ENCODE measurements at regions not wholly inside any gene's neighbourhood (a gene's known extent, or its start where the extent isn't known, plus 50 kb on each side); places are given as distances from the start of the nearest gene placed in this dataset.

DNA sequence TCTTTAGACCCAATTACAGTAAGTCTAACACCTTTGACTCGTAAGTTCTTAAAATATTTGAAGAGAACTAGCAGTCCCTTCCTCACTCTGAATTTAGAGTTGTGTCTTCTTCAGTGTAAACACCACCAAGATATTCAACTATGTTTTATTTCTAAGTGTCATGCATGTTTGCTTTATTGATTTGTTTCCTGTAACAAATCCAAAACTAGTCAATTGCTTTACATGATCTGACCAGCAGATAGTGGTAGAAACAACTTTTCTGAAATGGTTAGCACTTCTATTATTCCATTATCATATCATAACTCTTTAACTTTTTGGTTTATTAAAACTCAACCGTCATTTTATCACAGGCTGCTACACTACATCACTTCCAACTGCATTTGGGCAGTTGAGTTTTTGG lies 90.1 kb downstream of the INHBA start:
- TF ChIP-seq, protein P1, sequence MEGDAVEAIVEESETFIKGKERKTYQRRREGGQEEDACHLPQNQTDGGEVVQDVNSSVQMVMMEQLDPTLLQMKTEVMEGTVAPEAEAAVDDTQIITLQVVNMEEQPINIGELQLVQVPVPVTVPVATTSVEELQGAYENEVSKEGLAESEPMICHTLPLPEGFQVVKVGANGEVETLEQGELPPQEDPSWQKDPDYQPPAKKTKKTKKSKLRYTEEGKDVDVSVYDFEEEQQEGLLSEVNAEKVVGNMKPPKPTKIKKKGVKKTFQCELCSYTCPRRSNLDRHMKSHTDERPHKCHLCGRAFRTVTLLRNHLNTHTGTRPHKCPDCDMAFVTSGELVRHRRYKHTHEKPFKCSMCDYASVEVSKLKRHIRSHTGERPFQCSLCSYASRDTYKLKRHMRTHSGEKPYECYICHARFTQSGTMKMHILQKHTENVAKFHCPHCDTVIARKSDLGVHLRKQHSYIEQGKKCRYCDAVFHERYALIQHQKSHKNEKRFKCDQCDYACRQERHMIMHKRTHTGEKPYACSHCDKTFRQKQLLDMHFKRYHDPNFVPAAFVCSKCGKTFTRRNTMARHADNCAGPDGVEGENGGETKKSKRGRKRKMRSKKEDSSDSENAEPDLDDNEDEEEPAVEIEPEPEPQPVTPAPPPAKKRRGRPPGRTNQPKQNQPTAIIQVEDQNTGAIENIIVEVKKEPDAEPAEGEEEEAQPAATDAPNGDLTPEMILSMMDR (IDR thresholded peaks at IDR 0.05; ENCODE audit: low read depth, low read length, missing input control): peak; percentile 33
- no peak for TF ChIP-seq TAF1 (conservative IDR thresholded peaks at IDR 0.05)
- no peak for TF ChIP-seq JUND (IDR thresholded peaks at IDR 0.05)
- no peak for TF ChIP-seq GABPA (IDR thresholded peaks at IDR 0.05 in 1 of 2, conservative IDR thresholded peaks at IDR 0.05 in 1 of 2)
- no peak for TF ChIP-seq FOXA1 (IDR thresholded peaks at IDR 0.05)
- TF ChIP-seq, protein P2, sequence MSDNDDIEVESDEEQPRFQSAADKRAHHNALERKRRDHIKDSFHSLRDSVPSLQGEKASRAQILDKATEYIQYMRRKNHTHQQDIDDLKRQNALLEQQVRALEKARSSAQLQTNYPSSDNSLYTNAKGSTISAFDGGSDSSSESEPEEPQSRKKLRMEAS (IDR thresholded peaks at IDR 0.05): no peak
- TF ChIP-seq SP1 (IDR thresholded peaks at IDR 0.05): peak; percentile 38
- TF ChIP-seq RXRA (IDR thresholded peaks at IDR 0.05): peak; percentile 18 to 46
- peak; percentile 22 for TF ChIP-seq FOXA2 (IDR thresholded peaks at IDR 0.05)

Data from liver (tissue), 3 donors.